GM18909 (cell line): ENCODE measurements at regions not wholly inside any gene's neighbourhood (a gene's known extent, or its start where the extent isn't known, plus 50 kb on each side); places are given as distances from the start of the nearest gene placed in this dataset.
"Not testable (repeated sequence)": the region's sequence is repeated elsewhere in the genome, so short reads cannot be mapped to it uniquely, and the experiment has no call there.

Experiments used
- ATAC-seq: cut with Tn5 transposase; IDR thresholded peaks from one replicate; pipeline ENCODE4 v1.9.1; 2021; ENCODE audit warnings: mild to moderate bottlenecking; ENCODE audit not compliant: unreplicated experiment, poor library complexity

DNA sequence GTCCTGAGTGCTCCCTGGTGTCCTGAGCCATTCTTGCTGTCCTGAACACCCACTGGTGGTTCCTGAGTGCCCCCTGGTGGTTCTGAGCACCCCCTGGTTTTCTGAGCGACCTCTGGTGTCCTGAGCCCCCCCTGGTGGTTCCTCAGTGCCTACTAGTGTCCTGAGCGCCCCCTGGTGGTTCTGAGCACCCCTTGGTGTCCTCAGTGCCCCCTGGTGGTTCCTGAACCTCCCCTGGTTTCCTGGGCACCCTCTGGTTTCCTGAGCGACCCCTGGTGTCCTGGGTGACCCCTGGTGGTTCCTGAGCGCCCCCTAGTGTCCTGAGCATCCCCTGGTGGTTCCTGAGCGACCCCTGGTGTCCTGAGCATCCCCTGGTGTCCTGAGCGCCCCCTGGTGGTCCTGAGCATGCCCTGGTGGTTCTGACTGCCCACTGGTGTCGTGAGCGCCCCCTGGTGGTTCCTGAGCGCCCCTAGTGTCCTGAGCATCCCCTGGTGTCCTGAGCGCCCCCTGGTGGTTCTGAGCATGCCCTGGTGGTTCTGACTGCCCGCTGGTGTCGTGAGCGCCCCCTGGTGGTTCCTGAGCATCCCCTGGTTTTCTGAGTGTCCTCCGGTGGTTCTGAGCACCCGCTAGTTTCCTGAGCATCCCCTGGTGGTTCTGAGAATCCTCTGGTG, 473.1 kb downstream of the TMEM121 start:
- peak; percentile 72 for ATAC-seq

DNA sequence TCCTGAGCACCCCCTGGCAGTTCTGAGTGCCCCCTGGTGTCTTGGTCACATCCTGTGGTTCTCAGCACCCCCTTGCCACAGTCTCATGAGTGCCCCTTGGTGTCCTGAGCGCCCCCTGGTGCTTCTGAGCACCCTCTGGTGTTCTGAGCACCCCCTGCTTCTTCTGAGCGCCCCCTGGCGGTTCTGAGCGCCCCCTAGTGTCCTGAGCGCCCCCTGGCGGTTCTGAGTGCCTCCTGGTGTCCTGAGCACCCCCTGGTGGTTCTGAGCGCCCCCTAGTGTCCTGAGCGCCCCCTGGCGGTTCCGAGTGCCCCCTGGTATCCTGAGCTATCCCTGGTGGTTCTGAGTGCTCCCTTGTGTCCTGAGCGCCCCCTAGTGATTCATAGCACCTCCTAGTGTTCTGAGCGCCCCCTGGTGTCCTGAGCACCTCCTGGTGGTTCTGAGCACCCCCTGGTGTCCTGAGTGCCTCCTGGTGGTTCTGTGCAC, 473.7 kb downstream of the TMEM121 start:
- peak; percentile 70 for ATAC-seq

DNA sequence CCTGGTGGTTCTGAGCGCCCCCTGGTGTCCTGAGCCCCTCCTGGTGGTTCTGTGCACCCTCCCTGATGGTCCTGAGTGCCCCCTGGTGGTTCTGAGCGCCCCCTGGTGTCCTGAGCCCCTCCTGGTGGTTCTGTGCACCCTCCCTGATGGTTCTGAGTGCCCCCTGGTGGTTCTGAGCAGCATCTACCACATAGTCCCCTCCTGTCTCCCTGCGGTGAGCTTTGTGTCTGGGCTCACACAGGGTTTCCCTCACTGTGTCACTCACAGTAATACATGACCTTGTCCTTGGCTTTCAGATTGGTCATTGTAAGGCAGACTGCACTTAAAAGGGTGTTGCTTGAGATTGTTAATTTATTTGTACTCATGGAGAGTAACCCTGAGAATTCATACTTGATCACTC, 474.9 kb downstream of the TMEM121 start:
- not testable (repeated sequence) for ATAC-seq

DNA sequence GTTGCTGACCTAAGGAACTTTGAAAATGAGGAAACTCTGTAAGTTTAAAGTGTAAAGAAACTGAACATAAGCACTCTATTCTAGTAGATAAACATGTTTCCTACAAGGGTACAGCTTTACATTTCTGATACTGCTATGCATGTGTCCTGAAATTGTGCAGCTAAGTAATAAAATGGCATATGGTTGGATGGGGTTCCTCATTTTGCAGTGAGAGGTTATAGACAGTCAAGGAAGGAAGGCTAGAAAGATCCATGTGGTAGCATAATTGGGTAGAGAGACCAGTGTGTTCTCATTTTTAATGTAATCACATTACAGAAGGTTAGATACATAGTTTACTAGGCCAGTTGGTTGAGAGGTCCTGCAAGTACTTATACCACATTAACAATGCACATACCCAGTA, 477.0 kb downstream of the TMEM121 start:
- no peak for ATAC-seq

DNA sequence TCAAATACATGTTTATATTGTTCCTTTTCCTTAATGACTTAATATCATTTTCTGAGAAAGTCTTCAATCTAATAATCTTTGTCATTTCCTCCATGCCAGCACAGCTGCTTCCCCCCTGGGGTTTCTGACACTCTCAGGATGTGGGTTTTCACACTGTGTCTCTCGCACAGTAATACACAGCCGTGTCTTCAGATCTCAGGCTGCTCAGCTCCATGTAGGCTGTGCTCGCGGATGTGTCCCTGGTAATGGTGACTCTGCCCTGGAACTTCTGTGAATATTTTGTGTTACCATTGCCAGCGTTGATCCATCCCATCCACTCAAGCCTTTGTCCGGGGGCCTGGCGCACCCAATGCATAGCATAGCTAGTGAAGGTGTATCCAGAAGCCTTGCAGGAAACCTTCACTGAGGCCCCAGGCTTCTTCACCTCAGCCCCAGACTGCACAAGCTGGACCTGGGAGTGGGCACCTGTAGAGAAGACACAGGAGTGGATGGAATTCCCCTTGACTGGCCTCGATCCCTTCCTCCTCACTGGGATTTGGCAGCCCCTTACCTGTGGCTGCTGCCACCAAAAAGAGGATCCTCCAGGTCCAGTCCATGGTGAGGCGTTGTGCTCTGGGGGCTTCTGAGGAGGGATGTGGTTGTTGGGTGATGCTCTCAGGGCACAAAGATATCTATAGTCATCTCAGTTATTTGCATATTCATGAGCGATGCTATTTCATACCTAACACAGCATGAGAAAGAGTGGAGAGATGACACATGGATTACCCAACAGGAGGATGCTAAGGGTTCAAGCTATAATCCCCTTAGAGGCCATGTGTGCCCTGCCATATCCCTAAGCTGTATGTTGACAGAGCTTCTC, 478.8 kb downstream of the TMEM121 start:
- not testable (repeated sequence) for ATAC-seq

DNA sequence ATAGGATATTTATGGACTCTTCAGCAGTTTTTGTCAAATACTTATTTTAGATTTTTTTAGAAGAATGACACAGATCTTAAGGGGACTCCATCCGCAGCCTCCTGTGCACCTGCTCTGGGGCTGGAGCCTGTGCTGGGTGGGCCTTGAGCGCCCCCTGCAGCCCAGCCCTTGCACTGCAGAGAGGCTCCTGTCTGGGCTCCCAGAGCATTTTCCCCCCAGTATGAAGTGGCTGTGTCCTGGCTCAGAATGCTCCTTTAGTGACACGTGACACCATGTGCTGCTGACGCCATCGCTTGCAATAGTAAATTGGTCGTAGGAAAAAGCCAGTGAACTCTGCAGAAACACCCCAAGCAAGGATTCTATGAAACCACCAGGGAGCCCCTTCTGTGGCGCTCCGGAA, 479.7 kb downstream of the TMEM121 start:
- not testable (repeated sequence) for ATAC-seq

DNA sequence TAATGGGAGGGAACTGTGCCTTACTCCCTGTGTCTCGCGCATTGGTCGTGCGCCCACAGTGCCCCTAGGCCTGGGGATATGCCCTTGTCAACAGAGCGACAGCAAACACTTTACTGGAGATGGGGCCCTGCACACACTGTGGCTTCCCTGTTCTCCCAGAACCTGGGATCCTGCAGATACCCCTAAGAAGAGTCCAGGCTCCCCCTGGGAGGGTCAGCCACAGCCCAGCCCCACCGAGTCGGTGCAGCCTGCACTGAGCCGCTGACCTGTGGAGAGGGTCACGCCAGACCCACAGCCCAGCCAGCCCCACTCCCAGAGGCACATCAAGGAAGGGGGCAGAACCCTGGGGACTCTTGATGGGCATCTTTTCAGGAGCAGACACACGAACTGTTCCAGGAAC, 480.3 kb downstream of the TMEM121 start:
- ATAC-seq: not testable (repeated sequence)

DNA sequence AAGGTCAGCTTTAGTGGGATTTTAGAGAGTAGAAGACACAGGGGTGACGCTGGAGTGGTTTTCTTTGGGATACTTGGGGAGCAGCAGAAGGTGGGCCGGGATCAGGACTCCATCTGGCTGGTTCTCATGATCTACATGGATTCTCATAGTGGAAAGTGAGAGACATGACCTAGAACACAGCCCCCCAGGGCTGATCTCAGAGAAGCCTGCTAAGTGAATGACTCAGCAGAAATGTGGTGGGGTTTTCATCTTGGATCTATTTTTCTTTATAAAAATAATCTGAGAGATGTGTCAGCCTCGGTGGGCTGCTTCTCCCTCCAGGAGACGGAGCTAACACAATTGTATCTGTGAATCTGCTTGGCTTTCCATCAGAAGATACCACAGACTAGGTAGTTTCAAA, 484.4 kb downstream of the TMEM121 start:
- no peak for ATAC-seq

DNA sequence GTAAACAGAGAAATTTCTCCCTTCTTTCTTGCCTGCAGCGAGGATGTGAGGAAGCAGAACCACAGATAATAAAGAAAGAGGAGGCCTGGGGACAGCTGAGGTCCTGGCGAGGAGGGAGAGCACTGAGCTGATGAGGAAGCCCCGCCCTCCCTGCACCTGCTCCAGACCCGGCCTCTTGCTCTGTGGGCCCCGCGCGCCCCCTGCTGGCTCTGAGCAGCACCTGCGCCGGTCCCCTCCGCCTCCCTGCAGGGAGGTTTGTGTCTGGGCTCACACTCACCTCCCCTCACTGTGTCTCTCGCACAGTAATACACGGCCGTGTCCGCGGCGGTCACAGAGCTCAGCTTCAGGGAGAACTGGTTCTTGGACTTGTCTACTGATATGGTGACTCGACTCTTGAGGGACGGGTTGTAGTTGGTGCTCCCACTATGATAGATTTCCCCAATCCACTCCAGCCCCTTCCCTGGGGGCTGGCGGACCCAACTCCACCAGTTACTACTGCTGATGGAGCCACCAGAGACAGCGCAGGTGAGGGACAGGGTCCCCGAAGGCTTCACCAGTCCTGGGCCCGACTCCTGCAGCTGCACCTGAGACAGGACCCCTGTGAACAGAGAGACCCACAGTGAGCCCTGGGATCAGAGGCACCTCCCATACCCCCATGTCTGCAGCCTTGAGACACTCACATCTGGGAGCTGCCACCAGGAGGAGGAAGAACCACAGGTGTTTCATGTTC, 485.4 kb downstream of the TMEM121 start:
- not testable (repeated sequence) for ATAC-seq

DNA sequence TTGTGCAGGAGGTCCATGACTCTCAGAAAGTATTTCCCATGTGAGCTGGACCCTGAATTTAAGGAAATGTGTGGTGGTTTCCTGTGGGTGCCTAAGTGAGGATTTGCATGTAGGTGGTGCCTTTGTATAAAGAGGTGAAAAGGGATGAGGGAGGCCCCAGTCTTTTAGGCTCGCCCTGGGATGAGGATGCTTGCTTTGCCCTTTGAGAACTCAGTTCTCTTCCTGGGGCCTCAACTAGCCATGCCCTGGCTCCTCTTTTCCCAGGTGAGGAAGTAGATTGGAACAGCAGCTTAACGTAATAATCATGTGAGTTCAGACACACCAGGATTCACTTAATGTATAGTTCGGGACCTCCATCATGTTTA, 486.0 kb downstream of the TMEM121 start:
- ATAC-seq: not testable (repeated sequence)

DNA sequence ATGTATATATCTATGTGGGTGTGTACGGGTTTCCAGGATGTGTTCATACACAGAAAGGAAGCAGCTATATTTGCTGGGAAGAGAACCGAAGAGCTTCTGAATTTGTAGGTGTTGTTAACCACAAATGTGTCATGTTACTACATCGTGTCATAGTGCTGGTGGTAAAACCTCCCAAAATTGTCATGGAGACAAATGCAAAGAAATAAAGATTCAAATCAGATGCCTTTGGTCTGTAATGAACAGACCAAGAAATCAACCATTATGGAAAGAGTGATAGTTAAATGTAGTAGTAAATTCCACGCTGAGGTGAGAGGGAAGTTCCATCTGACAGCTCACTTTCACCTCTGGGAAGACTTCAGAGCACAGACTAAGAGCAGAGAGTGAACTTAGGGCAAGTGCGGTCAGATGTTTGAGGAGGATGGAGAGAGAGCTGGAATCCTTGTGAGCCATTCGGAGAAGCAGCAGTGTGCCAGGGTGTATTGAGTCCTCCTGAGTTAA, 487.5 kb downstream of the TMEM121 start:
- ATAC-seq: no peak

DNA sequence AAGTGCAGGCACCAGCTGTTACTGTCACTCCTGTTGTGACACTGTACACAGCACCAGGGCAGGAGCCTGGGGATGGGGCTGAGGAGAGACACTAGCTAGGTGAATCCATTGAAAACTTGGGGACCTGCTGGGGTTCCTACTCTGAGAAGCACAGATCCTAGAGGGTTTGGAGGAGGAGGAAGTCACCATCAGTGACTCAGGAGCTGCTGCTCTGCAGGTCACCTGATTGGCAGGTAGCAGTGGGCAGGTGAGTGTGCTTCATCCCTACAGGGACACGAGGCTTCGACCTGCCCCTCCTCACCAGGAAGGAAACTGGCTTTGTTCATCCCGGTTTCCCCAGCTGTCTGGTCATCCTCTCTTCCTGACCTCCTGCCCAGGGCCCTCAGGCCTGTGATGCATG, 491.6 kb downstream of the TMEM121 start:
- not testable (repeated sequence) for ATAC-seq

DNA sequence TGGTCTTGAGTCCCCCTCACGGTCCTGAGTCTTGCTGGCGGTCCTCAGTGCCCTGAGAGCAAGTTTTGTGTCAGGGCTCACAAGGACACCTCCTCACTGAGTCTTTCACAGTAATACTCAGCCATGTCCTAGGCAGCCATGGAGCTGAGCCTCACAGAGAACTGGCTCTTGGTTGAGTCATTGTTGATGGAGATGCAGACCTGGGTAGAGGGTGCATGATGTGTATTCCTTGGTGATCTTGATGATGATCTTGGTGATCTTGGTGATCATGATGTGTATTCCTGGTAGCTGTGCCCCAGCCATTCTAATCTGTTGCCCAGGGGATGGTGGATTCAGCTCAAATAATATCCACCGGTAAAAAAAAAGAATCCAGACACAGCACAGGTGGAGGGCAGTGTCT, 495.4 kb downstream of the TMEM121 start:
- ATAC-seq: no peak

DNA sequence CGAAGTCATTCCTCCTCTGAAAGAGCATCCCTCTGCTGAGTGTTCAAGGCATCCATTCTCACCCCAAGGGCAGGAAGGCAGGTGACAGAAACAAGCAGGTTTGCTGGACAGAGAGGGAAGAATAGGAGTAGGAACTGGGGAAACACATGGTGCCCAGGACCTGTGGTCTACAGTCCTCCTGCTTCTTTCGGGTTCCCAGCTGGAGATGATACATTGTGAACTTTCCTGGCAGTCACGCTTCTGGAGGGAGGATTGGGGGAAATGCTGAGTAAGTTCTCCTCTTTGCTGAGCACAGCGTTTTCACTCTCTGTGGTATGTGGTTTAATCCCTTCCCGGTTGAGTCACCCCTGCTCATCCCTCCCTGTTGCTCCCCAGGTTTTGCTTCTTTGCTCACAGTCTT, 496.3 kb downstream of the TMEM121 start:
- ATAC-seq: not testable (repeated sequence)

DNA sequence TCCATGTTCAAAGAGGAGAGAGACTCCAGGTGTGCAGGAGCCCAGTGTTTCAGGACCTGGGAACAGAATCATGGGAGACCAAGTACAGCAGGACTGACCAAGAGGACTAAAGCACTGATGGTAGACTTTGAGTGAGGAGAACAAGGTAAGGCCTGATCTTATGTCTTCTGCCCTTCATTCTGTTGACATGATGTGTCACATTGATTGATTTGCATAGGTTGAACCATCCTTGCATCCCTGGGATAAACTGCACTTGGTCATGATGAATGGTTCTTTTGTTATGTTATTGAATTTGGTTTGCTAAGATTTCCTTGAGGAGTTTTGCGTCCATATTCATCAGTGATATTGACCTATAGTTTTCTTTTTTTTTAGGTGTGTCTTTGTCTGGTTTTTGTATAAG, 497.0 kb downstream of the TMEM121 start:
- ATAC-seq: no peak

DNA sequence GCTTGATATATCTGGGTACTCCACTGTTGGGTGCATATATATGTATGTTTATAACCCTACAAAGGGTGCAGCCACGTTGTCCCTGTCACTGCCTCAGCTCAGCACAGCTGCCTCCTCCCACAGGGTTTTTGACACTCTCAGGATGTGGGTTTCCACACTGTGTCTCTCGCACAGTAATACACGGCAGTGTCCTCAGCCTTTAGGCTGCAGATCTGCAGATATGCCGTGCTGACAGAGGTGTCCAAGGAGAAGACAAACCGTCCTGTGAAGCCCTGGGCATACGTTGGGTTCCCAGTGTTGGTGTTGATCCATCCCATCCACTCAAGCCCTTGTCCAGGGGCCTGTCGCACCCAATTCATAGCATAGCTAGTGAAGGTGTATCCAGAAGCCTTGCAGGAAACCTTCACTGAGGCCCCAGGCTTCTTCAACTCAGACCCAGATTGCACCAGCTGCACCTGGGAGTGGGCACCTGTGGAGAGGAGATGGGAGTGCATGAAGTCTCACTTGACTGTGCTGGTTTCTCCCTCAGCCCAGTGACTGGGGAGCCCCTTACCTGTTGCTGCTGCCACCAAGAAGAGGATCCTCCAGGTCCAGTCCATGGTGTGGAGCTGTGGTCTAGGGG, 498.7 kb downstream of the TMEM121 start:
- no peak for ATAC-seq

DNA sequence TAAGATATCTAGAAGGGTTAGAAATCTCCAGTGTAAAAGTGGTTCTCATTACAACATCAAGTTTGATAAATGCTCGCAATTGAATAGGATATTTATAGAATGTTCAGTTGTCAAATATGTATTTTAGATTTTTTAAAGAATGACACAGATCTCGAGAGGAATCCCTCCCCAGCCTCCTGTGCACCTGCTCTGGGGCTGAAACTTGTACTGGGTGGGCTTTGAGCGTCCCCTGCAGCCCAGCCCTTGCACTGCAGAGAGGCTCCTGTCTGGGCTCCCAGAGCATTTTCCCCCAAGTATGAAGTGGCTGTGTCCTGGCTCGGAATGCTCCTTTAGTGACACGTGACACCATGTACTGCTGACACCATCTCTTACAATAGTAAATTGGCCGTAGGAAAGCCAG, 499.6 kb downstream of the TMEM121 start:
- ATAC-seq: no peak

DNA sequence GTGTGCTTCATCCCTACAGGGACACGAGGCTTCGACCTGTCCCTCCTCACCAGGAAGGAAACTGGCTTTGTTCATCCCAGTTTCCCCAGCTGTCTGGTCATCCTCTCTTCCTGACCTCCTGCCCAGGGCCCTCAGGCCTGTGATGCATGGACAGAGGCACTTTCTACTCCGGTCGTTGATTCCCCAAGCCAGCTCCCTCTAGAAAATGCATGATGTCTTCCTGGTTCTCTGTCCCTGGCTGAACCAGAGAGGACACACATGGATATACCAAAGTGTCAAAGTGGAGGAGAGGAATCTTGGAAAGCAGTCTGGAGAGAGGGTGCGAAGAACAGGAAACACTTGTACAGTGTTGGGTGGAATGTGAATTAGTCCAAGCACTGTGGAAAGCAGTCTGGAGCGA, 501.4 kb downstream of the TMEM121 start:
- not testable (repeated sequence) for ATAC-seq

DNA sequence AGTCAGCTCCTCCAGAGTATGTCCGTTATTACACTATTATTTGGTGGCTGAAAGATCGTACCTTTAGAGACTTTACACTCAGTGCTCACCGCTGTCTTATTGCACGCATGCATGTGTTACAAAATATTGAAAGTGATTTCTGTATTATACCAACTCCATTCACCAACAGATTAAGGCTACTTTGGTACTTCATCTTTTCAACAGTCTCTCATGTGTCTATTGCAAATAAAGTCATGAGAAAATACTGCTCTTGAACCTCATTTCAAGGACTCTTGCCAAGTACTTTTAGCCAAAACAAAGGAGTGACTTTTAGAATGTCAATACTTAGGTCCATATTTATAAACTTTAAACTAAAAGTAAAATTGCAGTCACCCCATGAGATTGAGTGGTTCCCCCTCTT, 503.6 kb downstream of the TMEM121 start:
- ATAC-seq: no peak

DNA sequence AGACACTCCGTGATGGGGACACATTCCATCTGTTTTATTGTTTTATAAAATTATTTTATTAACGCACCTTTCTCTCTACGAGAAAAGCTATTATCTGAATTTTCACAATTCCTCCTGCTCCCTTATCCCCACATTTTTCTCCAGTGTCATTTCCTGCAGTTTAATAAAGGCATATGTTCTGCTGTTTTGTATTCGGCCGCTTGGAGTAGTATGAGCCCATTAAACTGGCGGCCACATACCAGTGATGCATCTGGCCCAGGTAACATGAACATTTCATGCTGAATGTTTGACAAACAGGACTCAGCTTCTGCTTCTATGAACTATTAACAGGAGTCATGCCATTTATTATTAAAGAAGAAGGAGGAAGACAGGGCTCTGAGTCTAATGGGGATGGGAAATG, 511.0 kb downstream of the TMEM121 start:
- no peak for ATAC-seq
